Ascending aorta (tissue), 2 donors: ENCODE measurements at regions not wholly inside any gene's neighbourhood (a gene's known extent, or its start where the extent isn't known, plus 50 kb on each side); places are given as distances from the start of the nearest gene placed in this dataset.

ENCODE experiments used
- DNase-seq, 2 donors: peaks; one replicate each; pipeline ENCODE4 v3.0.0-alpha.2; 2019; ENCODE audit warnings: low spot score in 2 of 2
- H3K27ac ChIP-seq, 2 donors: fragments of 200-600 bp; sonication (generic); one replicate each; pipeline ENCODE4 v1.5.1; 2016 to 2017; ENCODE audit warnings: mild to moderate bottlenecking in 1 of 2
- H3K27me3 ChIP-seq: fragments of 200-600 bp; sonication (generic); one replicate; pipeline ENCODE4 v1.5.1; 2017
- H3K36me3 ChIP-seq, 2 donors: fragments of 200-600 bp; sonication (generic); one replicate each; pipeline ENCODE4 v1.5.1; 2016
- H3K4me1 ChIP-seq, 2 donors: fragments of 200-600 bp; sonication (generic); one replicate each; pipeline ENCODE4 v1.5.1; 2016 to 2017; ENCODE audit warnings: mild to moderate bottlenecking in 1 of 2
- H3K4me3 ChIP-seq, 2 donors: fragments of 200-600 bp; sonication (generic); one replicate each; pipeline ENCODE4 v1.5.1; 2016 to 2017; ENCODE audit warnings: mild to moderate bottlenecking in 1 of 2
- H3K9me3 ChIP-seq, 2 donors: fragments of 200-600 bp; sonication (generic); one replicate each; pipeline ENCODE4 v1.5.1; 2016
- CTCF ChIP-seq, 3 experiments: fragments of 200-600 bp in 2 of 3; fragments of 450-650 bp in 1 of 3; sonication (generic) in 2 of 3; IDR thresholded peaks; one replicate each; pipeline ENCODE4 v1.5.1; 2016 to 2019; ENCODE audit warnings: antibody characterized with exemption in 3 of 3, mild to moderate bottlenecking in 1 of 3, moderate library complexity in 1 of 3
- intact Hi-C: fragments of 100-400 bp; cut with DNase I; formaldehyde crosslinking; loops from one replicate; pipeline ENCODE4 v1.15.1; 2023

- DNase-seq, result no peak
- H3K4me1 ChIP-seq, result no peaks in the 10 kb centered on the region
- TF ChIP-seq CTCF (IDR thresholded peaks at IDR 0.05), result no peak
- no peaks in the 10 kb centered on the region for H3K27me3 ChIP-seq
- H3K27ac ChIP-seq, result no peak overlapping the region
- H3K9me3 ChIP-seq, result no peaks in the 10 kb centered on the region
- no peaks in the 10 kb centered on the region for H3K36me3 ChIP-seq
- H3K4me3 ChIP-seq, result no peak overlapping the region
- intact Hi-C loops, result no loop called here
Measured at GRCh38 chr17:77534137-77534536, 393.4 kb downstream of the SEC14L1 start.

GRCh38 chr17:77535435-77535834 lies 394.7 kb downstream of the SEC14L1 start:
- no peak overlapping the region for H3K4me3 ChIP-seq
- H3K4me1 ChIP-seq, result no peaks in the 10 kb centered on the region
- no peak for TF ChIP-seq CTCF (IDR thresholded peaks at IDR 0.05)
- no peaks in the 10 kb centered on the region for H3K27me3 ChIP-seq
- intact Hi-C loops, result no loop called here
- no peaks in the 10 kb centered on the region for H3K9me3 ChIP-seq
- peak in 1 of 2 donors; percentile 69 for DNase-seq
- peak overlapping the region in 1 of 2 donors; percentile 62 for H3K27ac ChIP-seq
- H3K36me3 ChIP-seq, result no peaks in the 10 kb centered on the region

GRCh38 chr17:77535892-77536291 lies 395.1 kb downstream of the SEC14L1 start:
- no peak overlapping the region for H3K4me3 ChIP-seq
- no peaks in the 10 kb centered on the region for H3K4me1 ChIP-seq
- TF ChIP-seq CTCF (IDR thresholded peaks at IDR 0.05), result no peak
- no peaks in the 10 kb centered on the region for H3K36me3 ChIP-seq
- no peaks in the 10 kb centered on the region for H3K27me3 ChIP-seq
- intact Hi-C loops, result no loop called here
- peak overlapping the region in 1 of 2 donors; percentile 62 for H3K27ac ChIP-seq
- DNase-seq, result no peak
- no peaks in the 10 kb centered on the region for H3K9me3 ChIP-seq

GRCh38 chr17:77537566-77537965 lies 396.8 kb downstream of the SEC14L1 start:
- DNase-seq, result no peak
- no peaks in the 10 kb centered on the region for H3K9me3 ChIP-seq
- no peak overlapping the region for H3K27ac ChIP-seq
- H3K27me3 ChIP-seq, result no peaks in the 10 kb centered on the region
- no peak for TF ChIP-seq CTCF (IDR thresholded peaks at IDR 0.05)
- intact Hi-C loops, result no loop called here
- H3K4me1 ChIP-seq, result peaks cover 3 to 6% of the 10 kb centered on the region in 2 donors
- H3K4me3 ChIP-seq, result no peak overlapping the region
- no peaks in the 10 kb centered on the region for H3K36me3 ChIP-seq

GRCh38 chr17:77540531-77540930 lies 399.8 kb downstream of the SEC14L1 start:
- no peak overlapping the region for H3K4me3 ChIP-seq
- intact Hi-C loops, result no loop called here
- H3K27ac ChIP-seq, result no peak overlapping the region
- DNase-seq, result no peak
- no peaks in the 10 kb centered on the region for H3K36me3 ChIP-seq
- H3K4me1 ChIP-seq, result peaks cover 4 to 10% of the 10 kb centered on the region in 2 donors
- TF ChIP-seq CTCF (IDR thresholded peaks at IDR 0.05), result no peak
- no peaks in the 10 kb centered on the region for H3K27me3 ChIP-seq
- H3K9me3 ChIP-seq, result no peaks in the 10 kb centered on the region

GRCh38 chr17:77540975-77541374 lies 400.2 kb downstream of the SEC14L1 start:
- H3K4me1 ChIP-seq, result peaks cover 4 to 10% of the 10 kb centered on the region in 2 donors
- DNase-seq, result no peak
- no peak for TF ChIP-seq CTCF (IDR thresholded peaks at IDR 0.05)
- no peaks in the 10 kb centered on the region for H3K36me3 ChIP-seq
- no peak overlapping the region for H3K27ac ChIP-seq
- H3K4me3 ChIP-seq, result no peak overlapping the region
- intact Hi-C loops, result no loop called here
- H3K9me3 ChIP-seq, result no peaks in the 10 kb centered on the region
- H3K27me3 ChIP-seq, result no peaks in the 10 kb centered on the region
